Epidermal melanocyte (primary cell): ENCODE measurements at regions not wholly inside any gene's neighbourhood (a gene's known extent, or its start where the extent isn't known, plus 50 kb on each side); places are given as distances from the start of the nearest gene placed in this dataset.

ENCODE experiments used
- DNase-seq: peaks from one replicate; pipeline ENCODE4 v3.0.0; 2011; ENCODE audit warnings: low spot score; ENCODE audit not compliant: insufficient read length

- no peak for DNase-seq
These were observed 144.6 kb upstream of the GPR26 start for GRCh38 chr10:123521556-123521955.

GRCh38 chr10:123522702-123523312, 143.3 kb upstream of the GPR26 start:
- no peak for DNase-seq

- DNase-seq, result no peak
These were observed 142.3 kb upstream of the GPR26 start for GRCh38 chr10:123523833-123524232.

- no peak for DNase-seq
These were observed 139.6 kb upstream of the GPR26 start for GRCh38 chr10:123526356-123527064.

GRCh38 chr10:123527151-123527550, 139.0 kb upstream of the GPR26 start:
- DNase-seq, result no peak

GRCh38 chr10:123529146-123529760, 136.9 kb upstream of the GPR26 start:
- no peak for DNase-seq

GRCh38 chr10:123530166-123530870, 135.8 kb upstream of the GPR26 start:
- no peak for DNase-seq

- DNase-seq, result no peak
These were observed 130.8 kb upstream of the GPR26 start for GRCh38 chr10:123535386-123535785.

GRCh38 chr10:123536176-123536845, 129.8 kb upstream of the GPR26 start:
- no peak for DNase-seq

GRCh38 chr10:123537188-123537961, 128.8 kb upstream of the GPR26 start:
- DNase-seq, result no peak

GRCh38 chr10:123538401-123539320, 127.5 kb upstream of the GPR26 start:
- DNase-seq, result no peak

GRCh38 chr10:123544986-123545385, 121.2 kb upstream of the GPR26 start:
- no peak for DNase-seq

- DNase-seq, result no peak
These were observed 117.4 kb upstream of the GPR26 start for GRCh38 chr10:123548770-123549169.

GRCh38 chr10:123549761-123550454, 116.2 kb upstream of the GPR26 start:
- DNase-seq, result no peak

- DNase-seq, result no peak
These were observed 115.5 kb upstream of the GPR26 start for GRCh38 chr10:123550675-123551096.

- DNase-seq, result no peak
These were observed 114.9 kb upstream of the GPR26 start for GRCh38 chr10:123551259-123551658.

GRCh38 chr10:123552760-123553554, 113.2 kb upstream of the GPR26 start:
- no peak for DNase-seq

- no peak for DNase-seq
These were observed 112.2 kb upstream of the GPR26 start for GRCh38 chr10:123553810-123554430.
